CD4-positive, alpha-beta T cell (primary cell): ENCODE measurements at regions not wholly inside any gene's neighbourhood (a gene's known extent, or its start where the extent isn't known, plus 50 kb on each side); places are given as distances from the start of the nearest gene placed in this dataset.

Experiments
- ATAC-seq: fragments of 200-7000 bp; cut with Tn5 transposase; one replicate; pipeline ENCODE4 v1.10.0; 2022; ENCODE audit warnings: mild to moderate bottlenecking; ENCODE audit not compliant: poor library complexity
- CTCF ChIA-PET: fragments of 350-600 bp; sonication (Branson Sonifier 250); formaldehyde crosslinking; loops from one replicate; lab custom pipeline; 2021; ENCODE audit warnings: antibody characterized with exemption, inconsistent platforms; lab: Charles Lee
- POLR2A ChIA-PET: fragments of 350-600 bp; sonication (Branson Sonifier 250); formaldehyde crosslinking; loops from one replicate; lab custom pipeline; 2021; ENCODE audit warnings: antibody characterized with exemption, inconsistent platforms; lab: Charles Lee
- DNase-seq, 14 experiments: peaks; one replicate each; pipeline ENCODE4 v3.0.0-alpha.2; 2013 to 2020; ENCODE audit warnings: mixed read lengths in 2 of 14
- H3K27ac ChIP-seq, 2 donors: one replicate each; pipeline versions ENCODE4 v1.5.1 to v1.7.0; 2013; ENCODE audit warnings: low read length in 2 of 2, low read depth in 1 of 2, mild to moderate bottlenecking in 1 of 2
- H3K27me3 ChIP-seq, 2 experiments: 1 replicate in 1 of 2; 2 replicates in 1 of 2; pipeline versions ENCODE4 v1.6.1 to v1.7.0; 2013; ENCODE audit warnings: low read length in 2 of 2, control low read depth in 1 of 2, mild to moderate bottlenecking in 1 of 2, moderate library complexity in 1 of 2; ENCODE audit not compliant: insufficient read depth in 2 of 2, control insufficient read depth in 1 of 2
- H3K36me3 ChIP-seq: one replicate; pipeline ENCODE4 v1.6.1; 2013; ENCODE audit warnings: low read length, control low read depth; ENCODE audit not compliant: insufficient read depth
- H3K4me1 ChIP-seq: one replicate; pipeline ENCODE4 v1.6.1; 2013; ENCODE audit warnings: low read length, control low read depth; ENCODE audit not compliant: insufficient read depth
- H3K4me3 ChIP-seq: one replicate; pipeline ENCODE4 v1.5.1; 2013; ENCODE audit warnings: mild to moderate bottlenecking, low read length, moderate library complexity
- H3K9me3 ChIP-seq, 2 experiments: 1 replicate in 1 of 2; 2 replicates in 1 of 2; pipeline versions ENCODE4 v1.6.1 to v1.7.0; 2013; ENCODE audit warnings: low read length in 2 of 2, mild to moderate bottlenecking in 2 of 2, control low read depth in 1 of 2, moderate library complexity in 1 of 2; ENCODE audit not compliant: control insufficient read depth in 1 of 2, insufficient read depth in 1 of 2
- H3K27ac Mint-ChIP-seq: one replicate; pipeline ENCODE4 v1.8.0; 2020; ENCODE audit warnings: mixed read lengths
- H3K27me3 Mint-ChIP-seq: one replicate; pipeline ENCODE4 v1.8.0; 2021; ENCODE audit warnings: mixed read lengths
- H3K36me3 Mint-ChIP-seq: one replicate; pipeline ENCODE4 v1.8.0; 2021; ENCODE audit warnings: low read depth, mixed read lengths
- H3K4me1 Mint-ChIP-seq: one replicate; pipeline ENCODE4 v1.8.0; 2021; ENCODE audit warnings: low read depth, mixed read lengths
- H3K4me3 Mint-ChIP-seq: one replicate; pipeline ENCODE4 v1.8.0; 2020; ENCODE audit warnings: mild to moderate bottlenecking, mixed read lengths
- H3K9me3 Mint-ChIP-seq: one replicate; pipeline ENCODE4 v1.8.0; 2020; ENCODE audit warnings: mixed read lengths
- intact Hi-C, 2 experiments: fragments of 100-400 bp; cut with DNase I in 1 of 2; cut with micrococcal nuclease in 1 of 2; formaldehyde crosslinking; loops; one replicate each; pipeline versions ENCODE4 v1.15.1 to v1.9.0; 2023 to 2025; cut with DNase I, micrococcal nuclease
- TF ChIP-seq, protein P1 (sequence below): fragments of 200-600 bp; IDR thresholded peaks from one replicate; pipeline ENCODE4 v1.8.0; 2022; ENCODE audit warnings: antibody characterized with exemption, mild to moderate bottlenecking

- no peak for ATAC-seq
- Mint-ChIP-seq H3K27me3 (peaks cover 10% of the 10 kb centered on the region), H3K9me3 (no peaks in the 10 kb centered on the region), H3K27ac (no peak overlapping the region), H3K4me1 (no peaks in the 10 kb centered on the region), H3K4me3 (no peak overlapping the region), H3K36me3 (no peaks in the 10 kb centered on the region)
- intact Hi-C loops: no loop called here
- H3K27me3 ChIP-seq: no peaks in the 10 kb centered on the region
- no peak overlapping the region for H3K4me3 ChIP-seq
- DNase-seq: no peak
- TF ChIP-seq, protein P1, sequence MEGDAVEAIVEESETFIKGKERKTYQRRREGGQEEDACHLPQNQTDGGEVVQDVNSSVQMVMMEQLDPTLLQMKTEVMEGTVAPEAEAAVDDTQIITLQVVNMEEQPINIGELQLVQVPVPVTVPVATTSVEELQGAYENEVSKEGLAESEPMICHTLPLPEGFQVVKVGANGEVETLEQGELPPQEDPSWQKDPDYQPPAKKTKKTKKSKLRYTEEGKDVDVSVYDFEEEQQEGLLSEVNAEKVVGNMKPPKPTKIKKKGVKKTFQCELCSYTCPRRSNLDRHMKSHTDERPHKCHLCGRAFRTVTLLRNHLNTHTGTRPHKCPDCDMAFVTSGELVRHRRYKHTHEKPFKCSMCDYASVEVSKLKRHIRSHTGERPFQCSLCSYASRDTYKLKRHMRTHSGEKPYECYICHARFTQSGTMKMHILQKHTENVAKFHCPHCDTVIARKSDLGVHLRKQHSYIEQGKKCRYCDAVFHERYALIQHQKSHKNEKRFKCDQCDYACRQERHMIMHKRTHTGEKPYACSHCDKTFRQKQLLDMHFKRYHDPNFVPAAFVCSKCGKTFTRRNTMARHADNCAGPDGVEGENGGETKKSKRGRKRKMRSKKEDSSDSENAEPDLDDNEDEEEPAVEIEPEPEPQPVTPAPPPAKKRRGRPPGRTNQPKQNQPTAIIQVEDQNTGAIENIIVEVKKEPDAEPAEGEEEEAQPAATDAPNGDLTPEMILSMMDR: no peak
- ChIA-PET POLR2A (no interaction called here), CTCF (no interaction called here)
- no peaks in the 10 kb centered on the region for H3K36me3 ChIP-seq
- no peak overlapping the region for H3K27ac ChIP-seq
- no peaks in the 10 kb centered on the region for H3K9me3 ChIP-seq
- H3K4me1 ChIP-seq: no peaks in the 10 kb centered on the region
Measured at GRCh38 chr2:22932288-22932687, 452.7 kb upstream of the KLHL29 start.

DNA sequence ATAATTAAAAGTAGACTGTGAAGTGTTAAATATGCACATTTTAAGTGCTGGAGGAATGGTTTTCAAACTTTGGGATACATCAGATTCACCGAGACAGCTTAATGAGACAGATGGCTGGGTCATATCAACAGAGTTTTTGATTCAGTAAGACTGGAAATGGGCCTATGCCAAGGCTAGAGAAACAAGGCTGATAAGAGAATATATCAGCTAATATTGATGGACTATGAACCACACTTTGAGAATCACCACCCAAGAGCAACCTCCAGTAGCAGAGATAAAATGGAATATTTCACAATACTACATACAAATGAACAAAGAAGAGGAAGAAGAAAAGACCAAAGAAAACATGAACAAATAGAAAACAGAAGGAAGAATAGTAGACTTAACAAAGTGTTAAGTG lies 450.2 kb upstream of the KLHL29 start:
- no peak overlapping the region for H3K27ac Mint-ChIP-seq
- intact Hi-C loops: no loop called here
- DNase-seq (no peak), ATAC-seq (no peak)
- CTCF ChIA-PET: no interaction called here
- TF ChIP-seq, protein P1: no peak
- H3K4me3 ChIP-seq: no peak overlapping the region
- H3K27me3 ChIP-seq: no peaks in the 10 kb centered on the region
- no peaks in the 10 kb centered on the region for H3K9me3 ChIP-seq
- no peaks in the 10 kb centered on the region for H3K36me3 Mint-ChIP-seq
- H3K27me3 Mint-ChIP-seq: no peaks in the 10 kb centered on the region
- no peaks in the 10 kb centered on the region for H3K9me3 Mint-ChIP-seq
- no peaks in the 10 kb centered on the region for H3K4me1 Mint-ChIP-seq
- H3K4me3 Mint-ChIP-seq: no peak overlapping the region
- POLR2A ChIA-PET: no interaction called here
- no peak overlapping the region for H3K27ac ChIP-seq
- no peaks in the 10 kb centered on the region for H3K4me1 ChIP-seq
- no peaks in the 10 kb centered on the region for H3K36me3 ChIP-seq

GRCh38 chr2:22942441-22942840 lies 442.5 kb upstream of the KLHL29 start:
- Mint-ChIP-seq H3K9me3 (no peaks in the 10 kb centered on the region), H3K27ac (no peak overlapping the region), H3K27me3 (no peaks in the 10 kb centered on the region), H3K4me1 (no peaks in the 10 kb centered on the region), H3K36me3 (no peaks in the 10 kb centered on the region), H3K4me3 (no peak overlapping the region)
- Histone ChIP-seq H3K4me1 (no peaks in the 10 kb centered on the region), H3K9me3 (no peaks in the 10 kb centered on the region), H3K27me3 (no peaks in the 10 kb centered on the region), H3K36me3 (no peaks in the 10 kb centered on the region), H3K27ac (no peak overlapping the region), H3K4me3 (no peak overlapping the region)
- ChIA-PET POLR2A (no interaction called here), CTCF (no interaction called here)
- intact Hi-C loops: no loop called here
- DNase-seq (no peak), ATAC-seq (no peak)
- TF ChIP-seq, protein P1: no peak
